Endothelial cell of umbilical vein (primary cell): ENCODE measurements at regions not wholly inside any gene's neighbourhood (a gene's known extent, or its start where the extent isn't known, plus 50 kb on each side); places are given as distances from the start of the nearest gene placed in this dataset.
"Not testable (repeated sequence)": the region's sequence is repeated elsewhere in the genome, so short reads cannot be mapped to it uniquely, and the experiment has no call there.

Experiments used
- BruUV-seq: library from RNA; stranded (reverse); fragments of 400-500 nt; replicated peaks from 2 replicates; lab custom pipeline; 2021; lab: Mats Ljungman, UMichigan
- CTCF ChIA-PET: fragments of 300-600, 350-600 bp; sonication (Branson Sonifier 250); formaldehyde crosslinking; loops from one replicate; lab custom pipeline; 2021; ENCODE audit warnings: antibody characterized with exemption, inconsistent platforms; lab: Charles Lee
- POLR2A ChIA-PET: fragments of 300-600, 350-600 bp; sonication (Branson Sonifier 250); formaldehyde crosslinking; loops from one replicate; lab custom pipeline; 2021; ENCODE audit warnings: antibody characterized with exemption, inconsistent platforms; lab: Charles Lee
- DNase-seq: peaks from one replicate; pipeline ENCODE4 v3.0.0-alpha.2; 2011; ENCODE audit warnings: low read depth, low spot score
- FAIRE-seq: peaks from 2 replicates; lab custom pipeline; 2011; peaks lifted over from hg19 to GRCh38; lab: Jason Lieb, UNC
- H2AFZ ChIP-seq: 2 replicates; pipeline ENCODE4 v1.6.0; 2012; ENCODE audit warnings: low read depth, low read length, control low read depth, inconsistent platforms
- H3K27ac ChIP-seq: 2 replicates; pipeline ENCODE4 v1.5.1; 2011; ENCODE audit warnings: low read depth, mild to moderate bottlenecking, control low read depth, low read length, moderate library complexity; ENCODE audit not compliant: insufficient read depth
- H3K27me3 ChIP-seq, 2 experiments: 2 replicates each; pipeline versions ENCODE4 v1.6.0 to v1.6.1; 2011; ENCODE audit warnings: low read length in 2 of 2, mixed read lengths in 1 of 2; ENCODE audit not compliant: control insufficient read depth in 2 of 2, insufficient read depth in 2 of 2
- H3K36me3 ChIP-seq, 2 experiments: 2 replicates in 1 of 2; 3 replicates in 1 of 2; pipeline ENCODE4 v1.5.1; 2011; ENCODE audit warnings: low read length in 2 of 2, mild to moderate bottlenecking in 1 of 2, moderate library complexity in 1 of 2; ENCODE audit not compliant: control insufficient read depth in 2 of 2, insufficient read depth in 2 of 2; ENCODE audit errors: extremely low read depth in 1 of 2
- H3K4me1 ChIP-seq: 3 replicates; pipeline ENCODE4 v1.5.1; 2011; ENCODE audit warnings: mild to moderate bottlenecking, low read length; ENCODE audit not compliant: control insufficient read depth, insufficient read depth; ENCODE audit errors: extremely low read depth
- H3K4me2 ChIP-seq: 2 replicates; pipeline ENCODE4 v1.6.1; 2011; ENCODE audit warnings: low read length, control low read depth, mixed read lengths; ENCODE audit not compliant: insufficient read depth
- H3K4me3 ChIP-seq, 3 experiments: fragments of 200-600 bp in 1 of 3; sonication (generic), shearing (Covaris generic) in 1 of 3; replicated peaks in 1 of 3; 2 replicates each; pipeline ENCODE4 v1.5.1; 2011 to 2016; ENCODE audit warnings: control low read depth in 3 of 3, low read length in 3 of 3, mild to moderate bottlenecking in 2 of 3, inconsistent platforms in 1 of 3, low read depth in 1 of 3, moderate library complexity in 1 of 3; ENCODE audit not compliant: insufficient read depth in 1 of 3
- H3K79me2 ChIP-seq: 2 replicates; pipeline ENCODE4 v1.6.0; 2012; ENCODE audit warnings: low read length, inconsistent platforms; ENCODE audit not compliant: control insufficient read depth, insufficient read depth
- H3K9ac ChIP-seq: replicated peaks from 2 replicates; pipeline ENCODE3; 2011; ENCODE audit warnings: low read length, control low read depth; ENCODE audit not compliant: insufficient read depth; ENCODE audit errors: extremely low read depth
- H3K9me1 ChIP-seq: replicated peaks from 3 replicates; pipeline ENCODE4 v1.6.0; 2011; ENCODE audit warnings: mild to moderate bottlenecking, low read length; ENCODE audit not compliant: control insufficient read depth, insufficient read depth; ENCODE audit errors: extremely low read depth
- H3K9me3 ChIP-seq: replicated peaks from 2 replicates; pipeline ENCODE4 v1.5.1; 2012; ENCODE audit warnings: low read length, inconsistent platforms; ENCODE audit not compliant: control insufficient read depth, insufficient read depth
- H4K20me1 ChIP-seq: replicated peaks from 2 replicates; pipeline ENCODE3; 2011; ENCODE audit warnings: mild to moderate bottlenecking, low read length; ENCODE audit not compliant: control insufficient read depth, insufficient read depth; ENCODE audit errors: extremely low read depth
- CTCF ChIP-seq, 2 donors: IDR thresholded peaks; 1 replicate in 1 of 2; 2 replicates in 1 of 2; pipeline ENCODE4 v1.5.1; 2011; ENCODE audit warnings: low read length in 2 of 2, mild to moderate bottlenecking in 2 of 2, moderate library complexity in 2 of 2, control low read depth in 1 of 2, inconsistent platforms in 1 of 2, low read depth in 1 of 2; ENCODE audit not compliant: insufficient read depth in 1 of 2; ENCODE audit errors: extremely low read depth in 1 of 2
- EZH2 ChIP-seq: IDR thresholded peaks from 2 replicates; pipeline ENCODE4 v1.6.1; 2012; ENCODE audit warnings: borderline replicate concordance, low read depth, mild to moderate bottlenecking, moderate library complexity, low read length, inconsistent platforms; ENCODE audit not compliant: severe bottlenecking
- FOS ChIP-seq: IDR thresholded peaks from 2 replicates; pipeline ENCODE4 v1.6.1; 2011; ENCODE audit warnings: mild to moderate bottlenecking, low read length, moderate library complexity, borderline replicate concordance; ENCODE audit not compliant: insufficient read depth
- GATA2 ChIP-seq: IDR thresholded peaks from 2 replicates; pipeline ENCODE4 v1.7.0; 2011; ENCODE audit warnings: low read depth, mild to moderate bottlenecking, moderate library complexity, mixed read lengths, low read length; ENCODE audit not compliant: insufficient read length, insufficient read depth
- JUN ChIP-seq: IDR thresholded peaks from 2 replicates; pipeline ENCODE4 v1.6.1; 2011; ENCODE audit warnings: borderline replicate concordance, low read depth; ENCODE audit not compliant: insufficient read length, insufficient read depth
- MAX ChIP-seq: IDR thresholded peaks from 2 replicates; pipeline ENCODE4 v1.6.1; 2011; ENCODE audit not compliant: insufficient read depth, insufficient read length
- MYC ChIP-seq: IDR thresholded peaks from one replicate; pipeline ENCODE4 v1.6.1; 2011; ENCODE audit warnings: mild to moderate bottlenecking, low read depth, low read length
- POLR2A ChIP-seq: IDR thresholded peaks from 2 replicates; pipeline ENCODE4 v1.6.1; 2012; ENCODE audit warnings: low read depth, mild to moderate bottlenecking, control low read depth, low read length
- POLR2AphosphoS5 ChIP-seq: IDR thresholded peaks from 2 replicates; pipeline ENCODE4 v1.6.1; 2012; ENCODE audit warnings: low read depth, mild to moderate bottlenecking, control low read depth, low read length, moderate library complexity; ENCODE audit not compliant: insufficient read depth
- dilution Hi-C: fragments of 300-500 bp; cut with MboI; formaldehyde crosslinking; loops from one replicate; pipeline ENCODE4 v1.15.0; 2019; ENCODE audit warnings: low sequenced_read_pairs; ENCODE audit not compliant: extremely low pct_ligation_motif_present
- intact Hi-C: fragments of 100-400 bp; cut with micrococcal nuclease; formaldehyde crosslinking; loops from one replicate; pipeline ENCODE4 v1.10.0; 2022

- FAIRE-seq: no peak
- H3K36me3 ChIP-seq: no peaks in the 10 kb centered on the region
- no peak for DNase-seq
- intact Hi-C loops: no loop called here
- ChIA-PET POLR2A (no interaction called here), CTCF (no interaction called here)
- no peaks in the 10 kb centered on the region for H3K9me1 ChIP-seq
- no peaks in the 10 kb centered on the region for H3K79me2 ChIP-seq
- no peaks in the 10 kb centered on the region for H3K27me3 ChIP-seq
- no peak overlapping the region for H2AFZ ChIP-seq
- no TSS peak for BruUV-seq
- no peaks in the 10 kb centered on the region for H3K4me1 ChIP-seq
- H3K4me3 ChIP-seq: no peak overlapping the region
- TF ChIP-seq GATA2 (no peak), POLR2A (no peak), CTCF (IDR thresholded peaks at IDR 0.05; ENCODE audit: extremely low read depth in 1 of 2, insufficient read depth in 1 of 2, low read depth in 1 of 2, low read length in 2 of 2) (no peak), EZH2 (no peak), MYC (no peak), JUN (no peak), POLR2AphosphoS5 (no peak), FOS (no peak), MAX (no peak)
- no peaks in the 10 kb centered on the region for H4K20me1 ChIP-seq
- H3K9ac ChIP-seq: no peak overlapping the region
- no peak overlapping the region for H3K27ac ChIP-seq
- H3K9me3 ChIP-seq: no peaks in the 10 kb centered on the region
- dilution Hi-C loops: no loop called here
- H3K4me2 ChIP-seq: no peak overlapping the region
These were observed 544.0 kb upstream of the FAM98A start for GRCh38 chr2:34143149-34143548.

- H3K27me3 ChIP-seq, BruUV-seq, intact Hi-C loops, H3K4me2 ChIP-seq, H3K9ac ChIP-seq, H3K79me2 ChIP-seq, POLR2A ChIA-PET, H4K20me1 ChIP-seq, FAIRE-seq, H3K9me1 ChIP-seq, H3K4me1 ChIP-seq, H3K27ac ChIP-seq, H3K4me3 ChIP-seq, H3K9me3 ChIP-seq, dilution Hi-C loops, H3K36me3 ChIP-seq, H2AFZ ChIP-seq, DNase-seq, CTCF ChIA-PET: not testable (repeated sequence)
These were observed 543.5 kb upstream of the FAM98A start for GRCh38 chr2:34142531-34143008.

- DNase-seq, H3K9ac ChIP-seq, H3K9me3 ChIP-seq, H3K4me2 ChIP-seq, H2AFZ ChIP-seq, H3K4me3 ChIP-seq, H4K20me1 ChIP-seq, H3K79me2 ChIP-seq, H3K27ac ChIP-seq, POLR2A ChIA-PET, FAIRE-seq, dilution Hi-C loops, H3K36me3 ChIP-seq, BruUV-seq, H3K9me1 ChIP-seq, H3K27me3 ChIP-seq, intact Hi-C loops, CTCF ChIA-PET, H3K4me1 ChIP-seq: not testable (repeated sequence)
These were observed 534.0 kb upstream of the FAM98A start for GRCh38 chr2:34133065-34133464.
